ENCODE measurements at regions not wholly inside any gene's neighbourhood (a gene's known extent, or its start where the extent isn't known, plus 50 kb on each side); places are given as distances from the start of the nearest gene placed in this dataset.

GRCh38 chr4:106618956-106619355 is 250.4 kb upstream of the GIMD1 start:
- TF ChIP-seq POLR2A (IDR thresholded peaks at IDR 0.05) (no peak), CTCF (IDR thresholded peaks at IDR 0.05) (no peak), POLR2AphosphoS5 (IDR thresholded peaks at IDR 0.05) (no peak), EP300 (IDR thresholded peaks at IDR 0.05) (no peak)

Data from suprapubic skin (tissue), 4 donors.